Mammary epithelial cell (primary cell): ENCODE measurements at regions not wholly inside any gene's neighbourhood (a gene's known extent, or its start where the extent isn't known, plus 50 kb on each side); places are given as distances from the start of the nearest gene placed in this dataset.

Experiments used
- EZH2 ChIP-seq: IDR thresholded peaks from 2 replicates; pipeline ENCODE4 v1.6.1; 2012; ENCODE audit warnings: low read length, inconsistent platforms, borderline replicate concordance
- TF ChIP-seq, protein P1 (sequence below), 2 donors: IDR thresholded peaks in 1 of 2; conservative IDR thresholded peaks in 1 of 2; 2 replicates each; pipeline ENCODE4 v1.5.1; 2011 to 2012; ENCODE audit warnings: inconsistent platforms in 2 of 2, low read length in 2 of 2, mild to moderate bottlenecking in 2 of 2, control low read depth in 1 of 2, low read depth in 1 of 2; ENCODE audit not compliant: insufficient read depth in 1 of 2; ENCODE audit errors: extremely low read depth in 1 of 2

DNA sequence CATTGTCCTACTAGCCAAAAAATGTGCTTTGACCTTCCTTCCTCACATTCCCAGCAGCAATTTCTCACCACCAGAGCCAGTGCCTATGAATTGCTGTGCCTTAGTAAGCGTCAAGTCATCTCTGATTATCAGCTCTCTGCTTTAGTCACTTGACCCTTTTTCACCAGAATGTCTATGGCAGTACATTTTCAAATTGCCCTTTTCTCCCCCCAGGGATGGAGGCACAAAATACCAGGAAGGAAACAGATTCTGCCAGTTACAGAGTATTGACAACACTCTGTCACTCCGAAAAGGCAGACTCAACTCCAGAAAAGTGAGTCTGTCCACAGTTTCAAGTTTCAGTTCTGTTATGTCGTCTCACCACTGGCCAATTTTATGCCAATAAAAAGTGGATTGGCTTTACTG is 167.4 kb downstream of the TNFSF18 start:
- TF ChIP-seq, protein P1, sequence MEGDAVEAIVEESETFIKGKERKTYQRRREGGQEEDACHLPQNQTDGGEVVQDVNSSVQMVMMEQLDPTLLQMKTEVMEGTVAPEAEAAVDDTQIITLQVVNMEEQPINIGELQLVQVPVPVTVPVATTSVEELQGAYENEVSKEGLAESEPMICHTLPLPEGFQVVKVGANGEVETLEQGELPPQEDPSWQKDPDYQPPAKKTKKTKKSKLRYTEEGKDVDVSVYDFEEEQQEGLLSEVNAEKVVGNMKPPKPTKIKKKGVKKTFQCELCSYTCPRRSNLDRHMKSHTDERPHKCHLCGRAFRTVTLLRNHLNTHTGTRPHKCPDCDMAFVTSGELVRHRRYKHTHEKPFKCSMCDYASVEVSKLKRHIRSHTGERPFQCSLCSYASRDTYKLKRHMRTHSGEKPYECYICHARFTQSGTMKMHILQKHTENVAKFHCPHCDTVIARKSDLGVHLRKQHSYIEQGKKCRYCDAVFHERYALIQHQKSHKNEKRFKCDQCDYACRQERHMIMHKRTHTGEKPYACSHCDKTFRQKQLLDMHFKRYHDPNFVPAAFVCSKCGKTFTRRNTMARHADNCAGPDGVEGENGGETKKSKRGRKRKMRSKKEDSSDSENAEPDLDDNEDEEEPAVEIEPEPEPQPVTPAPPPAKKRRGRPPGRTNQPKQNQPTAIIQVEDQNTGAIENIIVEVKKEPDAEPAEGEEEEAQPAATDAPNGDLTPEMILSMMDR (conservative IDR thresholded peaks at IDR 0.05 in 1 of 2, IDR thresholded peaks at IDR 0.05 in 1 of 2; ENCODE audit: extremely low read depth in 1 of 2, insufficient read depth in 1 of 2, low read depth in 1 of 2, low read length in 2 of 2): no peak
- TF ChIP-seq EZH2: no peak
